Endothelial cell of umbilical vein (primary cell): ENCODE measurements at regions not wholly inside any gene's neighbourhood (a gene's known extent, or its start where the extent isn't known, plus 50 kb on each side); places are given as distances from the start of the nearest gene placed in this dataset.

ENCODE experiments used
- BruUV-seq: library from RNA; stranded (reverse); fragments of 400-500 nt; replicated peaks from 2 replicates; lab custom pipeline; 2021; lab: Mats Ljungman, UMichigan
- CTCF ChIA-PET: fragments of 300-600, 350-600 bp; sonication (Branson Sonifier 250); formaldehyde crosslinking; loops from one replicate; lab custom pipeline; 2021; ENCODE audit warnings: antibody characterized with exemption, inconsistent platforms; lab: Charles Lee
- POLR2A ChIA-PET: fragments of 300-600, 350-600 bp; sonication (Branson Sonifier 250); formaldehyde crosslinking; loops from one replicate; lab custom pipeline; 2021; ENCODE audit warnings: antibody characterized with exemption, inconsistent platforms; lab: Charles Lee
- DNase-seq: peaks from one replicate; pipeline ENCODE4 v3.0.0-alpha.2; 2011; ENCODE audit warnings: low read depth, low spot score
- FAIRE-seq: peaks from 2 replicates; lab custom pipeline; 2011; peaks lifted over from hg19 to GRCh38; lab: Jason Lieb, UNC
- H2AFZ ChIP-seq: 2 replicates; pipeline ENCODE4 v1.6.0; 2012; ENCODE audit warnings: low read depth, low read length, control low read depth, inconsistent platforms
- H3K27ac ChIP-seq: 2 replicates; pipeline ENCODE4 v1.5.1; 2011; ENCODE audit warnings: low read depth, mild to moderate bottlenecking, control low read depth, low read length, moderate library complexity; ENCODE audit not compliant: insufficient read depth
- H3K27me3 ChIP-seq, 2 experiments: 2 replicates each; pipeline versions ENCODE4 v1.6.0 to v1.6.1; 2011; ENCODE audit warnings: low read length in 2 of 2, mixed read lengths in 1 of 2; ENCODE audit not compliant: control insufficient read depth in 2 of 2, insufficient read depth in 2 of 2
- H3K36me3 ChIP-seq, 2 experiments: 2 replicates in 1 of 2; 3 replicates in 1 of 2; pipeline ENCODE4 v1.5.1; 2011; ENCODE audit warnings: low read length in 2 of 2, mild to moderate bottlenecking in 1 of 2, moderate library complexity in 1 of 2; ENCODE audit not compliant: control insufficient read depth in 2 of 2, insufficient read depth in 2 of 2; ENCODE audit errors: extremely low read depth in 1 of 2
- H3K4me1 ChIP-seq: 3 replicates; pipeline ENCODE4 v1.5.1; 2011; ENCODE audit warnings: mild to moderate bottlenecking, low read length; ENCODE audit not compliant: control insufficient read depth, insufficient read depth; ENCODE audit errors: extremely low read depth
- H3K4me2 ChIP-seq: 2 replicates; pipeline ENCODE4 v1.6.1; 2011; ENCODE audit warnings: low read length, control low read depth, mixed read lengths; ENCODE audit not compliant: insufficient read depth
- H3K4me3 ChIP-seq, 3 experiments: fragments of 200-600 bp in 1 of 3; sonication (generic), shearing (Covaris generic) in 1 of 3; replicated peaks in 1 of 3; 2 replicates each; pipeline ENCODE4 v1.5.1; 2011 to 2016; ENCODE audit warnings: control low read depth in 3 of 3, low read length in 3 of 3, mild to moderate bottlenecking in 2 of 3, inconsistent platforms in 1 of 3, low read depth in 1 of 3, moderate library complexity in 1 of 3; ENCODE audit not compliant: insufficient read depth in 1 of 3
- H3K79me2 ChIP-seq: 2 replicates; pipeline ENCODE4 v1.6.0; 2012; ENCODE audit warnings: low read length, inconsistent platforms; ENCODE audit not compliant: control insufficient read depth, insufficient read depth
- H3K9ac ChIP-seq: replicated peaks from 2 replicates; pipeline ENCODE3; 2011; ENCODE audit warnings: low read length, control low read depth; ENCODE audit not compliant: insufficient read depth; ENCODE audit errors: extremely low read depth
- H3K9me1 ChIP-seq: replicated peaks from 3 replicates; pipeline ENCODE4 v1.6.0; 2011; ENCODE audit warnings: mild to moderate bottlenecking, low read length; ENCODE audit not compliant: control insufficient read depth, insufficient read depth; ENCODE audit errors: extremely low read depth
- H3K9me3 ChIP-seq: replicated peaks from 2 replicates; pipeline ENCODE4 v1.5.1; 2012; ENCODE audit warnings: low read length, inconsistent platforms; ENCODE audit not compliant: control insufficient read depth, insufficient read depth
- H4K20me1 ChIP-seq: replicated peaks from 2 replicates; pipeline ENCODE3; 2011; ENCODE audit warnings: mild to moderate bottlenecking, low read length; ENCODE audit not compliant: control insufficient read depth, insufficient read depth; ENCODE audit errors: extremely low read depth
- CTCF ChIP-seq, 2 donors: IDR thresholded peaks; 1 replicate in 1 of 2; 2 replicates in 1 of 2; pipeline ENCODE4 v1.5.1; 2011; ENCODE audit warnings: low read length in 2 of 2, mild to moderate bottlenecking in 2 of 2, moderate library complexity in 2 of 2, control low read depth in 1 of 2, inconsistent platforms in 1 of 2, low read depth in 1 of 2; ENCODE audit not compliant: insufficient read depth in 1 of 2; ENCODE audit errors: extremely low read depth in 1 of 2
- EZH2 ChIP-seq: IDR thresholded peaks from 2 replicates; pipeline ENCODE4 v1.6.1; 2012; ENCODE audit warnings: borderline replicate concordance, low read depth, mild to moderate bottlenecking, moderate library complexity, low read length, inconsistent platforms; ENCODE audit not compliant: severe bottlenecking
- FOS ChIP-seq: IDR thresholded peaks from 2 replicates; pipeline ENCODE4 v1.6.1; 2011; ENCODE audit warnings: mild to moderate bottlenecking, low read length, moderate library complexity, borderline replicate concordance; ENCODE audit not compliant: insufficient read depth
- GATA2 ChIP-seq: IDR thresholded peaks from 2 replicates; pipeline ENCODE4 v1.7.0; 2011; ENCODE audit warnings: low read depth, mild to moderate bottlenecking, moderate library complexity, mixed read lengths, low read length; ENCODE audit not compliant: insufficient read length, insufficient read depth
- JUN ChIP-seq: IDR thresholded peaks from 2 replicates; pipeline ENCODE4 v1.6.1; 2011; ENCODE audit warnings: borderline replicate concordance, low read depth; ENCODE audit not compliant: insufficient read length, insufficient read depth
- MAX ChIP-seq: IDR thresholded peaks from 2 replicates; pipeline ENCODE4 v1.6.1; 2011; ENCODE audit not compliant: insufficient read depth, insufficient read length
- MYC ChIP-seq: IDR thresholded peaks from one replicate; pipeline ENCODE4 v1.6.1; 2011; ENCODE audit warnings: mild to moderate bottlenecking, low read depth, low read length
- POLR2A ChIP-seq: IDR thresholded peaks from 2 replicates; pipeline ENCODE4 v1.6.1; 2012; ENCODE audit warnings: low read depth, mild to moderate bottlenecking, control low read depth, low read length
- POLR2AphosphoS5 ChIP-seq: IDR thresholded peaks from 2 replicates; pipeline ENCODE4 v1.6.1; 2012; ENCODE audit warnings: low read depth, mild to moderate bottlenecking, control low read depth, low read length, moderate library complexity; ENCODE audit not compliant: insufficient read depth
- dilution Hi-C: fragments of 300-500 bp; cut with MboI; formaldehyde crosslinking; loops from one replicate; pipeline ENCODE4 v1.15.0; 2019; ENCODE audit warnings: low sequenced_read_pairs; ENCODE audit not compliant: extremely low pct_ligation_motif_present
- intact Hi-C: fragments of 100-400 bp; cut with micrococcal nuclease; formaldehyde crosslinking; loops from one replicate; pipeline ENCODE4 v1.10.0; 2022

GRCh38 chr1:204773246-204773645 is 87.7 kb upstream of the LRRN2 start:
- CTCF ChIA-PET = interaction anchor here (3.4 kb wide), 1 partner anchor 34 kb away, joined by 8 read pairs; no protein-coding TSS in a partner anchor
- Histone ChIP-seq H3K27me3 (peaks cover 10 to 11% of the 10 kb centered on the region in 2 experiments), H4K20me1 (no peaks in the 10 kb centered on the region), H3K4me3 (no peak overlapping the region), H3K4me2 (no peak overlapping the region), H3K27ac (no peak overlapping the region), H3K36me3 (no peaks in the 10 kb centered on the region), H2AFZ (no peak overlapping the region), H3K9me3 (no peaks in the 10 kb centered on the region), H3K9me1 (no peaks in the 10 kb centered on the region), H3K9ac (no peak overlapping the region), H3K4me1 (no peaks in the 10 kb centered on the region), H3K79me2 (no peaks in the 10 kb centered on the region)
- FAIRE-seq (no peak), DNase-seq (no peak)
- no peak for TF ChIP-seq JUN
- TF ChIP-seq MYC = no peak
- TF ChIP-seq POLR2AphosphoS5 = no peak
- TF ChIP-seq FOS = no peak
- TF ChIP-seq CTCF (IDR thresholded peaks at IDR 0.05; ENCODE audit: extremely low read depth in 1 of 2, insufficient read depth in 1 of 2, low read depth in 1 of 2, low read length in 2 of 2) = no peak
- no peak for TF ChIP-seq MAX
- TF ChIP-seq POLR2A = no peak
- no peak for TF ChIP-seq GATA2
- TF ChIP-seq EZH2 = no peak
- intact Hi-C loops = no loop called here
- BruUV-seq = no TSS peak
- POLR2A ChIA-PET = no interaction called here
- dilution Hi-C loops = no loop called here
